Activated CD8-positive, alpha-beta memory T cell treated with anti-CD3 and anti-CD28 coated beads for 24 hours (primary cell): ENCODE measurements at regions not wholly inside any gene's neighbourhood (a gene's known extent, or its start where the extent isn't known, plus 50 kb on each side); places are given as distances from the start of the nearest gene placed in this dataset.

Source experiments
- DNase-seq: peaks from one replicate; pipeline ENCODE4 v3.0.0-alpha.2; 2020

DNA sequence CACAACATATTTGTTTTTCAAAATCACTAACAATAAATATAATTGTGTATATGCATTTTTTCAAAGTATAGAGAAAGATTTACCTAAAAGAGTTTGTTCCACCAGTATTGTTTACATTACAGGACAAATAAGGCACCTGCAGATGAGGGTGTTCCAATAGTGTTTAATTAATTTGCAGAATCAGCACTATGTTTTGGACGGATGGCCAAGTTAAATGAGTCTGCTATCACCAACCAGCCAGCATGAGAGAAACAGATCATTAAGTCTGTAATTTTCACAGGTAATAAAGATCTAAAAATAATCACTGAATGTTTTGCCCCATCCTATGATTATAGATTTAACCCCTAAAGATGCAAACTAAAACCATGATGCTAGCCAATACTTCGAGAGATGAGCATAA, 2247.0 kb downstream of the NCAM2 start:
- DNase-seq = no peak

DNA sequence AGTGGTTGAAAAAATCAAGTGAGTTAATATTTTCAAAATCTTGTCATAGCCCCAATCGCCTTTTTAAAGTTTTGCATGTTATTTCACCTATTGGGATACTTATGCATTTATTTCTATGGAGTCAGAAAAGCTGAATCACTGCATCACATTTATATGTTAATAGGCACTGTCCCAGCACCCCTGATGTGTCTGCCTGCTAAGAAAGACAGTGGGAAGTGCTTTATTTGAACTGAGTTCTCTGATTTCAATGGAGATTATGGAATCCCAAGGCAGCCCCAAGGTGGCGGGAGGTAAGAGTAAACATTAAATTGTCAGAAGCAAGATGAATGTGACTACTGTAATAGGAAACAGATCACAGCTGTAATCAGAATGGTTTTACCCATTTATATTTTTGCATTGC, 2225.7 kb downstream of the NCAM2 start:
- DNase-seq = no peak

DNA sequence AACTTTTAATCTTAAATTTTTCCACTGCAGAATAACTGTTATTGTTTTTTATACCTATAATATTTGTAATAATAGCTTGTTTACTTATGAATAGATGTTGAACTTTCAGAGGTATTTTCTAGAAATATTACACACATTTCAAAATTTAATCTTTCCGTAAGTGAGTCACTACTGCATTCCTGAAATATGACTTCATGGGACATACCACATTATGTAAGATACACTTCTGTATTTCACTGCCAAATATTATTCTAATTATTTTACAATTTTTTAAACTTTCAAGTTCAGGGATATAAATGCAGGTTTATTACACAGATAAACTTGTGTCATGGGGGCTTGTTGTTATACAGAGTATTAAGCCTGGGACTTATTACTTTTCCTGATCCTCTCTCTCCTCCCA, 2220.5 kb downstream of the NCAM2 start:
- DNase-seq = no peak

DNA sequence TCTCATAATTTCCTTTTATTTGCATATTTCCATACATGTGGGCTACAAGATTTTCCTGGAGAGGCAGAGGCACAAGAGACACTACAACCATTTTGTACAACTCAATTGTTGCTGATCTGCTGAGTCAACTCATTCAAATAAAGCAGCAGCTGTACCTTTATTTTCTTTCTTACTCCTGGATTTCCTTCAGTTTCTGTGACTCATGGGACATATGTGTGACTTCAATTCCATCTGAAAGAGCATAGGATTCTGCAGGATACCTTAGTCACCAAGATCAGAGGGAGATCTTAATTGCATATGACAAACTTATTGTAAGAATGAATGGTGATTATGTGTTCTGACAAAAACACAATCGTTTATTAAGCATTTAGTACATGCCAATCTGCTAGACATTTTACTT, 2219.4 kb downstream of the NCAM2 start:
- no peak for DNase-seq

DNA sequence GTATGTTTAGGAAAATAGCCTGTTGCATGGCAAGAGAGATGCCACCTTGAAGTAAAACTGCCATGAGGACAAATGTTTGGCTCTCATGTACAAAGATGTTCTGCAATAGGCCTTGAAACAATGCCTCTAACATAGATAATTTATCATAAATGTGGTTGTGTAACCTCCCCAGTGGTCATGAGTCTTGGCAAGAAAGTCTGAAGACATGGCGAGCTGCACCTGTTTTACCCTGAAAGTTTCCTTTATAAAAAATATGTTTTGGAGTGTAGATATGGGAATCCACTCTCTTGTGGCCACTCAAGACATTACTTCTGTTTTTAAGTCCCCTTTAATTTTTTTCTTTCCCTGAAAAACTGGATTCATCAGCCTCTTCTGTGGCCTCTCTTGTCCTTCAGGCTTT, 2217.1 kb downstream of the NCAM2 start:
- DNase-seq = no peak
